NOMO-1 treated with DMSO at 0.1 percent for 48 hours (cell line): ENCODE measurements at regions not wholly inside any gene's neighbourhood (a gene's known extent, or its start where the extent isn't known, plus 50 kb on each side); places are given as distances from the start of the nearest gene placed in this dataset.
A peak's percentile ranks its signal among the peaks of the same experiment; 100 is the strongest.
"Not testable (repeated sequence)": the region's sequence is repeated elsewhere in the genome, so short reads cannot be mapped to it uniquely, and the experiment has no call there.

Experiments used
- DNase-seq: peaks from one replicate; lab custom pipeline; 2025; ENCODE audit not compliant: unreplicated experiment; lab: John Stamatoyannopoulos, UW

DNA sequence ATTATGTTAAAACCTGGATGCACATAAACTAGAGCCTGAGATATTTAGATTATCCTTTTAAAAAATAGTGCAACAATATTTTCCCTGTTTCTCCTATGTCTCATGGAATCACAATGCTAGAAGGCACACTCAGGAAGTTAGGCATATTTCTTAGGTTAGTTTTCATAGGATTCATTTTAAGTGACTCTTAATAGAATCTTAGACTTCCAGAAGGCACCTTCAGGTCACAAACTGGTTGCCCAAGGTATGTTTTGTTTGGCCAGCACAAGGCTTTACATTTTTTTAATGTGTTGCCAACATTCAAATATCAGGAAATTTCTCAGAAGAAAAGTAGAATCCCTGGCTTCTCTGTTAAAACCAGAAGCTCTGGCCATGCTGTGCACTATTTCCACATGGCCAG lies 129.3 kb downstream of the LNPK start:
- DNase-seq, result no peak

DNA sequence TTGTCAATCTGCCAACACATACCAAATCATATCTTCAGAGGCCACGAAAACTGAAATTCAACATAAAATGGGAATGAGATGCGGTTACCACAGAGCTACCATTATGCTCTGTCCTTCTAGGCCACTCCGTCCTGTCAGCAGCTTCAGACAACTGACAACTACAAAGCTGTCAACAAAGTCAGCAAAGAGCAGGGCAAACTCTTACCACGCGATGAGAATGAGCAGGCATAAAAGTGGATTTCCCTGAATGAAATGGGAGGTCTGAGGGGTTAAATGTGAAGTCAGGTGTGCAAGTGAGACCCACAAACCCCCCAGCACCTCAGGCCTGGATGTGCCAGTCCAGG lies 130.1 kb downstream of the LNPK start:
- no peak for DNase-seq

DNA sequence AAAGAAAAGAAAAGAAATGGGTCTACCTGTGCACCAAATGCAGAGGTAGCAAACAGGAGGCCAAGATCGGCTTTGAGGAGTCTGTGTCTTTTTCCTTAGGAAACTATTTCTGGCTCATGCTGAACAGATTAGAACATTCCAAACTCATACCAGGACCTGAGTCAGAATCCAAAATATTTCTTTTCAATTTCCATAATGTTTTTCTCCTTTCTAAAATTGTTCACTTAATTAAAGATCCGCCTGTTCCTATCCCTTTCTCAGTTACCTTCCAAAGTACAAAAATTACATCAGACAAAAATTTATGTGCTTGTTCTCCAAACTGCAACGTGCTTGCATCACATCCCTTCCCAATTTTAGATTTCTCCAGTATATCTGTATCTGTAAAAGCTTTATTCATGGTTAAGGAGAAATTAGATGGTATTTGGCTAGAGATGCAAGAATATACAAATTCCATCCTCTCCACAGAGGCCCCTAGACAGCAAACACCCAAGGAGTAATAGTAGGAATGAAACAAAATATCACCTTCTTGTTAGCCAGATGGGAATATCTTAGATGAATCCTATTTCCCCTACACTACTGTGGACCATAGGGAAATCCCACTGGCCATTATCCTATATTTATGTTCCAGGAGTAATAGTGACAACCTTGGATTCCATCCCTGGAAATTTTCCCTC lies 130.6 kb downstream of the LNPK start:
- DNase-seq, result no peak

DNA sequence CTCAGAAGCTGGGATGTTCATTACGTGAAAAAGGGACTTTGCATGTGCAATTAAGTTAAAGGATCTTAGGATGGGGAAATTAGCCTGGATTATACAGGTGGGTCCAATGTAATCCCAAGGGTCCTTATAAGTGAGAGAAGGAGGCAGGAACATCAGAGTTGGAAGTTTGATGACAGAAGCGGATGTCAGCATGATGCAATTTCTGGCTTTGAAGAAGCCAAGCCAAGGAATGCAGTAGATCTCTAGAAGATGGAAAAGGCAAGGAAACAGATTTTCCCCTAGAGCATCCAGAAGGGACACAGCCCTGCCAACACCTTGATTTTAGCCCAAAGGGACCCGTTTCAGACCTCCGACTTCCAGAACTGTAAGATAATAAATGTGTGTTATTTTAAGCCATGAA lies 136.4 kb downstream of the LNPK start:
- no peak for DNase-seq

DNA sequence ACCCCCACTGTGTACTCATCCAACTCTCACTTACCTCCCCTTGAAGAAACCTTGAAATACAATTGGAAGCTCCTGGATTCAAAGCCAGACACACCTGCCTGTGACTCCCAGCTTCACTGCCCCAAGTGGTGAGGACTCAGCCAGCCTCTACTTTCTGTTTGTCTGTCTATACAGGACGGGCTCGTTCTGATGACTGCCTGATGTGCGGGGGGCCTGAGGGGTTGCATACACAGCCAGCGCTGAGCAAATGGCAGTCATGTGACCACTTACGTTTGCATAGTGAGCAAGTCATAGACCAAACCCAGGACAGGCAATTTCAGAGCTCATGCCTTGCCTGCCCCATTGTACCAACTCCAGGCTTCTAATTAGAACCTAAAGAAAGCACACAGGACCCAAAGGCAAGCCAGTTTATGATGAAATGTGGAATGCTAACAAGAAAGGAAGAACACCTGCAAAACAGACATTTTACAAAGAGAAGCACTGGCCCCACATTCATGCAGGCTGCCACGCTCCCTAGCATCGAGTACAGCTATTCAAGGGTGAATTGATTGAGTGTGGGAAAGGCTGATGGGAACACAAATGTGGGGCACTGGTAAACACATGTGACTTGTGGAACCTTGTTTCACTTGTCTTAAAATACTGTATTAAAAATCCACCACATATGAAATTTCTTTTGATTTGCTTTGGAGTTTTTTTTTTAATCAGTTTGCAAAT lies 137.8 kb downstream of the LNPK start:
- DNase-seq, result no peak

DNA sequence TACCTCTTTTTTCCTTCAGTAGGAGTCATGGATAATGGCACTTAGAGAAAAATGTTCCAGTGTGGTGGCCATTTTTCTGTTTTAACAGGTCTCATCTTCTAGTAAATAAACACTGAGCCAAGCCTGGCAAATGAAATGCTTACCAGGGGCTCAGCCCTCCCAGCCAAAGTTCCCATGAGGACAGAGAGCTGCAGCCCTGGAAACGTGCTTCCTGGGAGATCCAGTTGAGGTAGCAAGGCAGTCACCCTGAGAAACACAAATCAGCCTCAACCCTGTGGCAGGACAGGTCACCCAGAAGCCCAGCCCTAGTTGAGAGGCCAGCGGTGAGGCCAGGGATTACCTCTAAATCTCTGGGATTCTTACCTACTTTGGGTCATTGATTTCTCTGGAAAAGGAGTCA lies 140.1 kb downstream of the LNPK start:
- DNase-seq, result no peak

DNA sequence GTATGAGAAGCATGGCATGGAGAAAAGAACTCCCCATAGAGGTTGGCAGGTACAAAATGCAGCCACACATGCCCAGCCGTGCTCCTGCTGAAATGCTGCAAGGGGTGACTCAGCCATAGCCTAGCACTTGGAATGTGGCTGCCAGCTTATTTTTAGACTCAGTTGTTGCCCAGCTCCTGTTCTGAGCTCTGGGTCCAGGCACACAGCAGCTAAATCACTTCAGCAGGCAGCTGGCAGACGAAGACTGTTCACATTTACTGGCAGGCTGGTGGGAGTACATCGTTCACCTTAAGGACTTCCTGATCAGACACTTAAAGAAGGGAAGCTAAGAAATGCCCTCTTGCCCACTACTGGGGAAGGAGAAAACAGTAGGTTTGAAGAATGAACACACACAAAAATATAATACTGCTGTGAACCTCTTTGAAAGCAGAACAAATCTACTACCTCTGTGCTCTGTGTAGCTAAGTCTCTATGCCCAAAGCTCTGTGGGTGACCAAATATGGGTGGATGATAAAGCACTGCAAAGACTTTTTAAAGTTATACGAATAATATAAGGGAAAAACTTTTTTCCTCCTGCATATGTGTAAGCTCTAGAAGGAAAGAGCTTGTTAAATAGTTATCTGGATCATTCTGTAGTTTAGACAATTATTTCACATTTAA lies 146.1 kb downstream of the LNPK start:
- no peak for DNase-seq

DNA sequence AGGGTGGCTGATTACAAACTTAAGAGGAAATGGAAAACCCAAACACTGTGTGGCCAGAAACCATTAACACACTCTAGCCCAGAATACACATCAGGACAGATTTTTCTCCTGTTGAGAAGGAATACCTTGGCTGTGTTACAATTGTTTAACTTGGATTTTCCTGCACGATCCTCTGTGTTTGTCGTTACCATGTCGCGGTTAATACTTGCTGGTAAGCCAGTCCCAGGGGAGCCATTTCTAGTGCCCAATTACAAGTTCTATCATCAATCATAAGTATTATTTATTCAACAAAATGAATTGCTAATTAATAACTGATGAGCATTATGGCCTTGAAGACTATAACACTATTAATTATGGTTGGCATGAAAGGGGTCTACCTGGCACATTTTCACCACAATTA lies 146.8 kb downstream of the LNPK start:
- DNase-seq, result no peak

DNA sequence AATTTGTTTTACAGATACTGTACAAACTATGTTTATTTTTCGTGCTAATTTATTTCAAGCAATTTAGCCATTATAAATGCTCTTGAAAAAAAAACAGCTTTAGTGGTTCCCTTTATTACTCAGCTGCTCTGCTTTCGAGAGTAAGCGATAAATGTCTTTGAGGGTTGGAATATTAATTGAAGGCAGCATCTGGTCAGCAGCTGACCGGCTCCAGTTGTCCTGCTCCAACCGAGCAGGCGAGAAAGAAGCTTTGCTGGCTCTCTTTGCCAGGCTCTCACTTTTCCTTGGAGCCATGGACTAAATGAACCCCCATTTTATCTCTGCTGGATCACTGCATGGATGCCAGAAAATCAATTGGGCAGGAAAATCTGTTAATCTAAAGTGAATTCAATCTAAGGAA lies 147.4 kb downstream of the LNPK start:
- no peak for DNase-seq

DNA sequence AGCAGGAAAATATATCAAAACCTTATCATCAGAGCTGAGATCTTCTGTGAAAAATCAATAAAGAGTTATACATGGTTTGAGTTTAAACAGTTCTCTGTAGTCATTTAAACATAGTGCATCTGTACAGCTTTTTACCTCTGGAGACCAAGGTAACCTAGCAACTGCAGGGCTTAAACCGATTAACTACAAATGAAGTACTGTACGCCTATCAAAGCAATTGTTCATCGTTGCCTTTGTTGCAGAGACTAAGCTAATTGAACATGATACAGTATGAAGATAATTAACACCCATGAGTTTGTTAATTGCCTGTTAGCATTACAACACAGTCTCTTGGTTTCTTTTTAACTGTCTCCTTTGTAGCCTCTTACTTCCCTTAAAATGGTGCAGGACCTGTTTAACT lies 147.9 kb downstream of the LNPK start:
- DNase-seq, result peak; percentile 43

DNA sequence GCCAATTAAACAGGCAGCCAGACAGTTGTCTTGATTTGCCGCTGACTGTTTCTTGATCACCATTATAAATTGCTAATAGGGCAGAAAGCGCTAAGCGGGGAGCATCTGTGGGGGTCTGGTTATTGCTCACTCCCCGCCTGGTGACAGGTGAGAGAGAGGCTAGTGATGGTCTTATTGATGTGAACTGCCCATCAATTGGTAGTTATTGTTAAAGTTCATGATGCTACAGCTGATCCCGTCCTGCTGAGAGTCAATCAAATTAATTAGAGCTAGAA lies 148.5 kb downstream of the LNPK start:
- no peak for DNase-seq

DNA sequence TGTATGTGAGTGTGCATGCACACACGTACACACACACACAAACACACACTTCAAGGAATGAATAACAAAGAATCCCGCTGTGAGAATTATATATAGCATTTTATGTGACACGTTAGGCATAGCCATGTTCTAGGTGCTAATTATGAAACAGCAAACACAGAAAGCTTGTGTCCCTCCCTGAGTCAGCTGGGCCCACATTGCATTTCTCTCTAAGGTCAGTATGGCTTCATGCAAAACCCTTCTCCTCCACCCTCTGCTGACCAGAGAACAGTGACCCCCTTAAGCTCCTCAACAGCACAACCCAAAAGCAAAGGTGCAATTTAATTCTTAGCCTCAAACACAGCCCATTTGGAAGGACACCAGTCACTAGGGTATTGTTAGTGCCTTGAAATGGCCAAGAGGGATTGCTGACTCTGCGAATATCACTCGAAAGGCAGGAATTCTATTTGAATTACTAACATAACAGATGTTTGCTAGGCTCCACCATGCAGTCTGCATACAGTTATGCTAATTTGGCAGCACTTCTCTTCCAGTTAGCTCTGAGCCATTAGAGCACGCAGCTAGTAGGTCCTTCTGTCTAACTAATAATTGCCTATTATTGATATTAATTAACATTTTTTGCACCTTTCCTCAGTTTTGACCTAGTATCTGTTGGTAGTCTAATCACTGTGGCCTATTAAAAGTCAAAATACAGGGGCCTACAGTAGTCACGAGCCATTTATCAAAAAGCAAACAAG lies 149.0 kb downstream of the LNPK start:
- DNase-seq, result no peak

DNA sequence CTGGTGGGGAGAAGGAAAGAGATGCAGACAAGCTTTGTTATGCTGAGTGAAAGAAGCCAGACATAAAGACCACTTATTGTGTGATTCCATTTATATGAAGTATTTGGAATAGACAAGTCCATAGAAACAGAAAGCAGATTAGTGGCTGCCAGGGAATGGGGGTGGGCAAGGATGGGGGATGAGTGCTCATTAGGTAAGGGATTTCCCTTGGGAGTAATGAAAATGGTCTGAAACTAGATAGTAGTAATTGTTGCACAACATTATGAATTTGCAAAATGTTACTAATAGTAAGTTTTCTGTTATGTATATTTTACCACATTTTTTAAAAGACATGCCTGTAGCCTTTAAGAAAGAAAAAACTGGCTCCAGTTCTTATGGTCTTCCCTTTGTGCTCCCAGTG lies 154.9 kb downstream of the LNPK start:
- DNase-seq, result no peak

DNA sequence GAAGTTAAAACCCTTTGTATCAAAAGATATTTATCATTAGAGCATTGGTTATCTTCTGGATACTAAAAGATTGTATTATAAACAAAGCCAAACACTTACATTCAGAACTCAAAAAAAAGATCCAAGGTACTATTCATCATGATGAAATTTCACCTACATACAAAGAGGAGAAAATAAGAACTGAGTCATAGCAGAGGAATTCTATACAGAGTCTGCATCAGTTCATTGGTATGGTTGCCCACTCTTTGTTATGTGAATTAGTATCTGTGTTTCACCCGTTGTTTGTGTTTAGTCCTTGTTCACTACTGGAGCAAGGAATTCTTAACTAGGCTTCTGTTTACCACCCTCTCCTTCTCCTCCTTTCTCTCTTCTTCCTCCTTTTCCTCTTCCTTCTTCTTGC lies 157.9 kb downstream of the LNPK start:
- no peak for DNase-seq

DNA sequence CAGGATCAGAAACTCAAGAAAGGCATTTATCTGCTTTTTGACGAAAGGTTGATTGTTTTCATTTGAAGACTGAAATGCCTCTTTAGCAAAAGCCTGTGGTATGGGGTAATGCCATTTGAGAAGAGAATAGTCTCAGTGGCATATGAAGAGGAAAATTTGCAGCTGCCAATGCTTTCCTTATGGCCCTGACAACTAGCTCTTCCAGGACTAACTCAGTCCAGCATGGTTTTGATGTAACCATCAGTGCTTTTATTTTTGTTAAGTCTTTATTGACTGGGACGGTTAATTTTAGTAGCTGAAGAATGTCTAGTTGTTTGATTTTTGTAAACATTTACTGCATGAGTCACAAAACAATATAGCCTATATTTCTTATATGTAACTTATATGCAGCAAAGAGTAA lies 158.4 kb downstream of the LNPK start:
- DNase-seq, result no peak

DNA sequence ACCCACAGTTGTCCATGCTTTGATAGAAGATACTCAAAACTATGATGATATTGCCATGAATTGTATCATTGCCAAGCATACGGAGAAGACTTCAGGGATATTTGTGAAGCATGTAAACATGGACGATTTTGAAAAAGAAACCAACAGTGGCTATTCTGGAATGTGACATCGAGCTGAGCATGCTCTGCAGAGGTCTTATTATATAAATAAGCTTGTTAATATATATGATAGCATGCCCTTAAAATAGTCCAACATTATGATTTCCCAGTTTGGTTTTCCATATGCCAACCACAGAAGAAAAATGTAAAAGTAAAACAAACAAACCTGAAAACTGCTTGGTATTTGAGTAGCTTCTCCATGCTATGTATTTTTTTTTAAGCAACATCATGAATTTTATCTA lies 159.1 kb downstream of the LNPK start:
- DNase-seq, result no peak

DNA sequence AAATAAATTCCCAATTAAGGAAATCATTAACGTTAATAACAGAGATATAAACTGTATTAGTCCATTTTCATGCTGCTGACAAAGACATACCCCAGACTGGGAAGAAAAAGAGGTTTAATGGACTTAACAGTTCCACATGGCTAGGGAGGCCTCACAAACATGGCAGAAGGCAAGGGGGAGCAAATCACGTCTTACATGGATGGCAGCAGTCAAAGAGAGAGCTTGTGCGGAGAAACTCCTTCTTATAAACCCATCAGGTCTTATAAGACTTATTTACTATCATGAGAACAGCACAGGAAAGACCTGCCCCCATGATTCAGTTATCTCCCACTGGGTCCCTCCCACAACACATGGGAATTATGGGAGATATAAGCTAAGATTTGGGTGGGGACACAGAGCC lies 161.3 kb downstream of the LNPK start:
- DNase-seq, result not testable (repeated sequence)

DNA sequence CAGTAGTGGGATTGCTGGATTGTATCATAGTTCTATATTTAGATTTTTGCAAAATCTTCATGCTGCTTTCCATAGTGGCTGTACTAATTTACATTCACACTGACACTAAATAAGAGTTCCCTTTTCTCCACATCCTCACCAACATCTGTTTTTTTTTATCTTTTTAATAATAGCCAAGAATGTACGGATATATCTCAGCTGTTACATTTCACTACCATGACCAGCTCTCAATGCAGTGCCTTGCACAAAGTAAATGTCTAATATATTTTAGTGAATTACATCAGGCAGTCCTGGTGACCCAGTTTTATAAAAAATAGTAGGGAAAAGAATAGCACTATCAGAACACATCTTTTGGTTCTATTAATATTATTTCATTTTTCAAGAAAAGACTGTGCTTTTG lies 161.8 kb downstream of the LNPK start:
- no peak for DNase-seq

DNA sequence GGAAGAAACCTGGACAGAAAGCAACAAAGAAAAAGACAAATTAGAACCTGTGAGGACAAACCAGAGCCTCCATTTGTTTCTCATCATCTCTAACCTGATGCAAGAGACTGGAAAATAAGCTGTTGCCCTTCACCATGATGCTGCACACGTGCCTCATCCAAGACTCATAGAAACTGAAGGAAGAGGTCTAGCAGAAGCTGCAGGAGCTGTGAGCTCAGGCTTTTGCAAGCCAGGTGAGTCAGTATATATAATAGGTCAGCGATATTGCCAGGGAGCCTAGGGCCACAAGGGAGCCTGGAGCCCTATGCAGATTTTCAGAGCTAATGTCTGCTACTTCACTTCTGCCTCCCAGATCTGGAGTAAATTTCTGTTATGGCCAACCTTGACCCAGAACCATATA lies 163.1 kb downstream of the LNPK start:
- no peak for DNase-seq

DNA sequence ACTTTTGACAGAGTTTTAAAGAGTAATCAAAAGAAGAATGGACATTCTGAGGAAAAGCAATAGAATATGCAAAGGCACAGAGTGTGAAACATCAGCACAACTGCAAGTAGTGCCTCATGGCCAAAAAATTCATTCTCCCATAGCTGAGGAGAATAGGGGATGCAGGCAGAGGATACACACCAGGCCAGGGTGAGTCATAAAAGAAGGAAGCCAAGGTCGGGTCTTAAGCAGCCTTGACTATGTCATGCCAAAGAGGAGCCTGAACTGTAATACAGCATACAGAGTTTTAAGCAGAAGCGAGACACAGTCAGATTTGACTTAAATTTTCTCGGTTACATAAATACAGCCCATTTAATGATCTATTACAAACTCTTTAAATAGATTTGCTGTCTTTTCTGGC lies 165.0 kb downstream of the LNPK start:
- no peak for DNase-seq

DNA sequence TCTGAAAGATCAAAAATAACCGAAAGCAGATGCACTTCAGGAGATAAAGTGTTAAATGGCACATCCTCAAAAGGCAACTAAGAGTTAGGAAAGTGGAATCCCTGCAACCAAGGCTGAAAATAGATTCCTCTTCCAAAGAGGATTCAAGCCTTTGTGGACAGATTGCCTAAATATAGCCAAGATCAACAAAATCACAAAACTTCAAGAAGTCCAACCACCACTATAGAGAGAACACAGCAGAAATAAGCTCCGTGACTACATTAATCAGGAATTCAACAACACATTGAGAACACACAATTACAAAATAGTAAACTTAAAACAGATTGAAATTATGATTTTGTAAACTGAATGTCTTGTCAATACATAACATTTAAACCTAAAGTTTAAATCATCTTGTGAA lies 165.7 kb downstream of the LNPK start:
- no peak for DNase-seq

DNA sequence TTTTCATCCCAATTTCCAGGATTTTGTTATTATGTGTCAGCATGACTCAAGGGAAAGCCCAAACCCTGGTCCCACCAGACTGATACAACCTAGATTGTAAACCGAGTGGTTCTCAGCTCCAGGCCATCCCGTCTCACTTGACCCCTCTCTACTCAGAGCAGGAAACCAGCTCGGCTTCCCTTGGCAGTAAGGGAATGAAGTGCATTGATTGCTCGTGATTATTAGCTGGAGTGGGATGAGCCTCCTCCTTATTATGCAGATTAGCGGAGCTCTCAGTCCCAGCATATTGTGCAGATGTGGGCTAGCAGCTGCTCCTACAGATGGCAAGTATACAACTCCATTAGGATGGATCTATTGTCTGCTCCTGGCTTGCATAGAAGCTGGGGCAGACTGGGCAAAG lies 167.6 kb downstream of the LNPK start:
- DNase-seq, result no peak
